ENCODE measurements at regions not wholly inside any gene's neighbourhood (a gene's known extent, or its start where the extent isn't known, plus 50 kb on each side); places are given as distances from the start of the nearest gene placed in this dataset.

DNA sequence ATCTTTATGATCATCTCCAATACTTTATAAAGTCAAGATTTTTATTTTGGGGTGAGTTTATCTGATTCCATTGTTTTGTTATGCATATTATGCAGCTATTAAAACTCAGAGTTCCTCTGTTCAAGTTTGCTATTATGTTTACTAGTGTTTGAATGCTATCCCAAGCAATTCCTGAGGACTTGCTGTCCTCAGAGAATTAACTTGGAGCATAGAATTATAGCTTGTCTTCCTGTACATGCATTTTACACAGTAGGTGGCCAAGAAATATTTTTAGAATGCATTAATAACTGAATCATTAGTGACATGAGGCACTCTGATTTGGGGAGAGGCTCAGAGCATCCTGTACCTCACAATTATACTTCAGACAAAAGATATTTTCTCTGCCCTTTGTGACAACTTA is 195.6 kb upstream of the MIR17HG start:
- TF ChIP-seq, protein P1, sequence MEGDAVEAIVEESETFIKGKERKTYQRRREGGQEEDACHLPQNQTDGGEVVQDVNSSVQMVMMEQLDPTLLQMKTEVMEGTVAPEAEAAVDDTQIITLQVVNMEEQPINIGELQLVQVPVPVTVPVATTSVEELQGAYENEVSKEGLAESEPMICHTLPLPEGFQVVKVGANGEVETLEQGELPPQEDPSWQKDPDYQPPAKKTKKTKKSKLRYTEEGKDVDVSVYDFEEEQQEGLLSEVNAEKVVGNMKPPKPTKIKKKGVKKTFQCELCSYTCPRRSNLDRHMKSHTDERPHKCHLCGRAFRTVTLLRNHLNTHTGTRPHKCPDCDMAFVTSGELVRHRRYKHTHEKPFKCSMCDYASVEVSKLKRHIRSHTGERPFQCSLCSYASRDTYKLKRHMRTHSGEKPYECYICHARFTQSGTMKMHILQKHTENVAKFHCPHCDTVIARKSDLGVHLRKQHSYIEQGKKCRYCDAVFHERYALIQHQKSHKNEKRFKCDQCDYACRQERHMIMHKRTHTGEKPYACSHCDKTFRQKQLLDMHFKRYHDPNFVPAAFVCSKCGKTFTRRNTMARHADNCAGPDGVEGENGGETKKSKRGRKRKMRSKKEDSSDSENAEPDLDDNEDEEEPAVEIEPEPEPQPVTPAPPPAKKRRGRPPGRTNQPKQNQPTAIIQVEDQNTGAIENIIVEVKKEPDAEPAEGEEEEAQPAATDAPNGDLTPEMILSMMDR (IDR thresholded peaks at IDR 0.05; ENCODE audit: insufficient read depth, low read length), result no peak
- no peak overlapping the region for H3K4me3 ChIP-seq (ENCODE audit: low read depth, low read length)
- DNase-seq (ENCODE audit: low read depth), result no peak

DNA sequence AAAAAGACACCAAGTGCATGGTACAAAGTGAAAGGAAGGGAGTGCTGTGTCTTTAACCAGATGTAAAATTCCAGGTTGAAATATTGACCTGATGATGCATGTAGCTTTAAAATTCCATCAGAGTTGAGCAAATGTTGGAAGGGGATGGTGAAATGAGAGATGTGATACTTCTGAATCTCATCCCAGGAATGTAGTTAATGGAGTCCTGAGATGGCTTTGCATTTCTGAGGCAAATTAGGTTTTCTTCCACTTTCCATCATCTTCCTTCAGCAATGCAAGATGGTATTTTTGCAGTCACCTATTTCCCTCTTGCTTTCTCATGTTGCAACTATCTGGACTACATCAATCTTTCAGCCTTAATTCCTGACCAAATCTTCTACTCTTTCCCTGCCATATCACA is 194.1 kb upstream of the MIR17HG start:
- DNase-seq (ENCODE audit: low read depth), result no peak
- H3K4me3 ChIP-seq (ENCODE audit: low read depth, low read length), result no peak overlapping the region
- TF ChIP-seq, protein P1 (IDR thresholded peaks at IDR 0.05; ENCODE audit: insufficient read depth, low read length), result no peak

GRCh38 chr13:91154558-91155353 is 192.7 kb upstream of the MIR17HG start:
- TF ChIP-seq, protein P1 (IDR thresholded peaks at IDR 0.05; ENCODE audit: insufficient read depth, low read length), result no peak
- no peak for DNase-seq (ENCODE audit: low read depth)

DNA sequence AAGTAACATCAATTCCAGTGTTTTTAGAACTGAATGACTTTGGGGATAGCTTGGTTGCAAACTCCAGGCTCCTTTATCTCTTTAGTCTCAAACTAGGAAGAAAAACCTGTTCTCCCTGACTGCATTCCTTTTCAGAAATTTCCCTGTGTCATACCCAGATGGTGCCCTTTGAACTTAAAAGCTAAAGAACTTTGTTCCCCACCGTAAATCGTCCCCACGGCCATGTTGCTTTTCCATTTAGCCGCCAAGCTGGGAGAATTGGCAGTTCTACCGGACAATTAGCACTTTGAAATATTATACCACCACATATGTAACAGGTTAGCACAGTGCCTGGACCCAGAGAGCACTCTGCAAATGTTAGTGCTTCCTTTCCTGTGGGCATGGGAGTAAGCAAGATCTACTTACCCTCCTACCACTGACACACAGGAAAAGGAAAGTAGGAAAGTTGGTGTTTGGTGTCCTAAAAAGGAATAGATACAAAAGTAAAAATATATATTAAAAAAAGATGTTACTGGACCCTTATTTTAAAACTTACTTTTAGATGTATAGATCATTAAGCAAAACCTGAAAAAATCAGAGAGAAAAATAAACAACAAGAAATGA is 191.9 kb upstream of the MIR17HG start:
- no peak for DNase-seq (ENCODE audit: low read depth)
- TF ChIP-seq, protein P1 (IDR thresholded peaks at IDR 0.05; ENCODE audit: insufficient read depth, low read length), result no peak
- no peak overlapping the region for H3K4me3 ChIP-seq (ENCODE audit: low read depth, low read length)

More at GRCh38 chr13:91154558-91155353, 192.7 kb upstream of the MIR17HG start:
- H3K4me3 ChIP-seq (ENCODE audit: low read depth, low read length), result no peak overlapping the region

DNA sequence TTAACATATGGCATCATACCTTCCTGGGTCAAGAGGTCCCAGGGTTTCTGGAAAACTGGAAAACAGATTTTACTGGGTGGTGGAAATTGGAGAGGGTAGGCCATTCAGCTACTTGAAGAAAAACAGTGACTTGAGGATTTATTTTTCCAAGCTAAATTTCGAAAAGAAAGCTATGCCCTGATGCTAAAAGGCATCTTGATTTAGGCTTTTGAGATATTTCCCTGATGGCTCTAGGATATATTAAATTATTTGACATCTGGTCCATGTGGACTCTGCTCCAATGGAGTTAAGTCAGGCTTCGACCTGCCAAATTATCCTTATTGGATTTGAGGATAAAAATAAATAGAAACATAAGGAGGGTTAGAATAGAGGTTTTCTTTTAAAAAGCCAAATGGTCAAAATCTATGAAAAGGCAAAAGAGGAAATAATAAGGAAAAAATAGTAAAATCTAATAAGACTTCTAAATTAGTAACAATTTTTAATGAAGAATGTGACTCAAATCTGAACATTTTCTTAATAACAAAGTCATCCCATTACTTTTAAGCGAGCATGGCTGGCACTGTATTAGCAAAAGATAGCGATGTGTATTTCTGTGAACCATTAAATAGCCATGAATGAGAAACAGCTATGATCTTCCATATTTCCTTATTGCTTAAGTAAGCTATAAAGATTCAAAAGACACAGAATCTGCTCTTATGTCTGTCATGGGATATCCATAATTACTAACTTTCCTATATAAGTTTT is 190.0 kb upstream of the MIR17HG start:
- H3K4me3 ChIP-seq (ENCODE audit: low read depth, low read length), result no peak overlapping the region
- TF ChIP-seq, protein P1 (IDR thresholded peaks at IDR 0.05; ENCODE audit: insufficient read depth, low read length), result no peak
- DNase-seq (ENCODE audit: low read depth), result no peak

GRCh38 chr13:91158017-91158395 is 189.5 kb upstream of the MIR17HG start:
- DNase-seq (ENCODE audit: low read depth), result no peak
- TF ChIP-seq, protein P1 (IDR thresholded peaks at IDR 0.05; ENCODE audit: insufficient read depth, low read length), result no peak
- no peak overlapping the region for H3K4me3 ChIP-seq (ENCODE audit: low read depth, low read length)
